Iris pigment epithelial cell (primary cell): ENCODE measurements at regions not wholly inside any gene's neighbourhood (a gene's known extent, or its start where the extent isn't known, plus 50 kb on each side); places are given as distances from the start of the nearest gene placed in this dataset.
"Not testable (repeated sequence)": the region's sequence is repeated elsewhere in the genome, so short reads cannot be mapped to it uniquely, and the experiment has no call there.

Experiments used
- DNase-seq: peaks from one replicate; pipeline ENCODE4 v3.0.0-alpha.2; 2011; ENCODE audit warnings: low read depth

DNA sequence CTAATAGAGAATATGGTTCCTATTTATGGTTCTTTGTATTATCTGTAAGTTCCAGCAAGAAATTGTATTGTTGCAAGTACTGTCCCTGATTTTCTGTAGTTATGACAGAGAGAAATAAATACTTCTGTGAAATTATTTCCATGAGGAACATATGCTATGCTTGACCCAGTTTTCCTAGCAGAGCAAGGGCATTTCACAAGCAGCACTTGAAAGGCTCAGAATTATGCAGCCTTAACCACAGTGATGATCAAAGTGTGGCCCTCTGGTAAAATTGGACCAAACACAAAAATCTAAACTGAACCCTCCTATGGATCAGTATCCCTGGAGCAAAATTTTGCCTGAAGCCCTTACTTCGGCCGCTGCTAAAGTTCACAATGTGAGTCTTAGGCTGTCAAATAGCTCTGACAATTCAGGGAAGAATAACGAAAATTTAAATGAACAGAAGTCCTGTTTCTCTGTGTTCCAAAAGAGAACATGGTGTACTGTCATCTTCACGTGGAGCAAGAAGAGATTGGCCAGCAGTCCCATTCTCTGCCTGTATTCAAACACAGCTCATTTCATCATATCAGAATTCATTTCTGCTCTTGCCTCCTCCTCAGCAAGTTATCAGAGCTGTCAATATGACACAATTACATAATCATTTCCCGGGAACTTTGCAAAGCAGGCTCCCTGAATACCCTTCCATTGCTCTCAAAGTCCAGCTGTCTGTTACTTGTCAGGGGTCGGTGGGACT lies 471.9 kb downstream of the RPS29 start:
- DNase-seq, result no peak

DNA sequence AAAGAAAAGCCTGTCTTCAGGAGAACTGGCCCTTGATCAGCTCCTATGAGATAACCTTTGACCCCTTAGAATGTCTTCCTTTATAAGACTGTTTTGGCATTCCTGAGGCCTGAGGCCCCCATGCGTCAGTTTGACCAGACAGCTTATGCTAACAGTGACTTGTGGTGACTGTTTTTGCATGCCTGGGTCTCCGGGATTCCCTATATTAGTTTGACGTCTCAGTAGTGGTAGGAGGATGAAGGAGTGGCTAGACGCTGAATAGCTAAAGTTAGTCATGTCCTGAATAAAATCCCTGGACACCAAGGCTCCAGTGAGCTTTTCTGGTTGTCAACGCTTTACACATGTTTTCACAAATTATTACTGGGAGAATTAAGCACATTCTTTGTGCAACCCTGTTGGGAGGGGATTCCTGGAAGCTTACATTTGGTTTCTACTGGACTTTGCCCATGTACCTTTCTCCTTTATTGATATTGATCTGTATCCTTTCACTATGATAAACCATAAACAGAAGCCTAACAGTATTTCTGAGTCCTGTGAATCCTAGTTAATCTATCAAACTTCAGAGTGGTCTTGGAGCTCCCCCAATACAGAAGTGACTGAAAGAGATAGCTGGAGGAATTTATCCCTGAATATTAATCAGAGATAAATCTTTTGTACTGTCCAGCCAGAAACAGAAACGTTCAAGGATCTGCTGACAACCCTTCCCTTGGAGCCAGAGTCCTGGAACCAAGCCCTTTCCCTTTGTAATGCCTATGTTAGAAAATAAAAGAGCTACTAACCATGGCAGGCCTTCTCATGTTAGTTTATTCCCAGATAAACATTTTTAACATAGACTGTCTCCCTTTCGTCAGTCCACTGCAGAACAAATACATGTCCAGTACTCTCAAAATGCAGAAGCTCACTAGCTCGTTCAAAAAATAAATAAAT lies 479.2 kb downstream of the RPS29 start:
- peak; percentile 1 for DNase-seq

DNA sequence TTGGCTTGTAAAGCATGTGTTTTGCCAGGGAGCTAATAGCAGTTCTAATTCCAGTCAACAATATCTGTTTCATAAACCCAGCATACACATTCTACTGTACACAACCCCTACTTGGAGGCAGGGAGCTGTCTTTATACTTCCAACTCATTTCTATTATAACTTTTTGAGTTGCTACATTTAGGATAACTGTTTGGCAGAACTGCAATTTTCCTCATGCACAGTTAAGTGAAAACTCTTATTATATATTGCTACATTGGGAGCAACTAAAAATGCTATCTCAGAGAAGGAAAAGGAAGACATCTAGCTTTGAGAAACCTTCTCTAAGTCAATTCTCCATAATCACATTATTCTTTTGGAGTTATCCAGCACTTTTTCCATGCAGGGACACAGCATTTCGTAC lies 480.2 kb downstream of the RPS29 start:
- no peak for DNase-seq

DNA sequence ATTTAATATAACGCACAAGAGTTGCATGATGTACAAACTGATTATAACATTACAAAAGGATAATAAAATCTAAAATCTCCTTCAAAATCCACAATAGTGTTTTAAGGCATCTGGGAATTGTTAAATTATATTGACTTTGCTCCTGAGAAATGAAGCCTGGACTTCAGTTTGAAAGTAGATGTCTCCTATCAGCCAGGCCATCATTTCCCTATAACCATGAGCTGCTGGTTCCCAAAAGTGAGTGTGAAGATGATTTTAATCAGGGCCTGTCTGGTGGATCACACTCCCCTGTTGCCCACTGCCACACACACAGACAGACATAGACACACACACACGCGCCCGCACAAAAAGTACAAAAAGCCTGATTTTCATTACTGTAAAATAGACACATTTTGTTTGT lies 480.7 kb downstream of the RPS29 start:
- no peak for DNase-seq

DNA sequence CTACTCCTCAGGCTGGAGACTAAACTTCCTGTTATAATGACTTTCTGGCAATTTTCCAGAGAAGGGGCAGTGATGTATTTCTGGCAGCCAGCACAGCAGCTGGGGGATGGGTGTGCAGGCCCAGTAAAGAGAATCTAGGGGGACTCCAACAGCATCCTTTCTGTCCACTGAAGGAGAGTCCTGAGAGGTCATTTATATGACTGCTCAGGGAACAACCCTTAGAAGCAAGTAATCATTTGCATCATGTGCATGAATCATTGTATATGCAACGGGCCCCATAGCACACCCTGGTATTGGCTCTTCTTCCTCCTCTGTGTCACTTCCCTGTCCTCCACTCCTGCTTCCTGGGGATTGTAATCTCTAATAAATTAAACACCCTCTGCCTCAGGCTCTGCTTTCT lies 493.8 kb downstream of the RPS29 start:
- no peak for DNase-seq

DNA sequence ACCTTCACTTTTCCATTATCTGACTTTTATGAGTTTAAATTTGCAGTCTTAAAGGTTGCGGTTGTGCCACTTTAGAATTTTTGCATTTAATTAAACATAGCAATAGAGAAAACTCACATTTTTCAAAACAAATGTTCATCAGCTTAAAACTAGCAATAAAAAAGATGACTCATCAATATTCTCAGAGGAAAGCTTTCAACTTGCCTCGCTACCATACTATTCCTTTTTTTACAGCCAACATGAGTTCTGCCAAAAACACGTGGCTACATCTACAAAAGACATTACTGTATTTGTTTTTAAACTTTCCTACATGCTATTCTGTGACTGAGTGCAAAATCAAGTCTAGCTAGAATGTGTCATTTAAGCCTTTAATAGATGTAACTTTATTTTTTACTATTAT lies 497.1 kb downstream of the RPS29 start:
- DNase-seq, result no peak

DNA sequence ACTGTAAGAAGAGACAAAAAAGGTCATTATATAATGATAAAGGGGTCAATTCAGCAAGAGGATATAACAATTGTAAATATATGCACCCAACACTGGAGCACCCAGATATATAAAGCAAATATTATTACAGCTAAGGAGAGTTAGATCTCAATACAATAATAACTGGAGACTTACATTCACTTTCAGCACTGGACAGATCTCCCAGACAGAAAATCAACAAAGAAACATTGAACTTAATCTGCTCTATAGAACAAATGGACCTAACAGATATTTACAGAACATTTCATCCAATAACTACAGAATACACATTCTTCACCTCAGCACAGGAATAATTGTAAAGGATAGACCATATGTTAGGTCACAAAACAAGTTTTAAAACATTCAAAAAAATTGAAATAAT lies 512.9 kb downstream of the RPS29 start:
- not testable (repeated sequence) for DNase-seq

DNA sequence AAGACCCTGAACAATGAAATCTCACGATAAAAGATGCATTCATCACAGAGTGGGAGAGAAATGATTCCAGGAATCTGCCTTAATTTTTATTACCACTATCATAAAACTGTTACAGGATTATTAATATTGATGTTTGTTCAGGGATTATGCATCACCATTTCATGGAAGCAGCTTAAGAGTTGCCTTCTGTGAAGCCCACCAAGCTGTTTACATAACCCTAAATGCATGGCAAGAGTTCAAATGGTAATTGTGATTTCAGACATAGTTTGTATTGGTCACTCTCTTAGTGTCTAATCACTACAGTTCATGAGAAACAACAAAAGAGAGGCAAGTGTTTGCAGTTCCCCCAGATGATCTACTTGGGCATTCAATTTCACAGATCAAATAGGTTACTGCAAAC lies 527.7 kb downstream of the RPS29 start:
- DNase-seq, result no peak

DNA sequence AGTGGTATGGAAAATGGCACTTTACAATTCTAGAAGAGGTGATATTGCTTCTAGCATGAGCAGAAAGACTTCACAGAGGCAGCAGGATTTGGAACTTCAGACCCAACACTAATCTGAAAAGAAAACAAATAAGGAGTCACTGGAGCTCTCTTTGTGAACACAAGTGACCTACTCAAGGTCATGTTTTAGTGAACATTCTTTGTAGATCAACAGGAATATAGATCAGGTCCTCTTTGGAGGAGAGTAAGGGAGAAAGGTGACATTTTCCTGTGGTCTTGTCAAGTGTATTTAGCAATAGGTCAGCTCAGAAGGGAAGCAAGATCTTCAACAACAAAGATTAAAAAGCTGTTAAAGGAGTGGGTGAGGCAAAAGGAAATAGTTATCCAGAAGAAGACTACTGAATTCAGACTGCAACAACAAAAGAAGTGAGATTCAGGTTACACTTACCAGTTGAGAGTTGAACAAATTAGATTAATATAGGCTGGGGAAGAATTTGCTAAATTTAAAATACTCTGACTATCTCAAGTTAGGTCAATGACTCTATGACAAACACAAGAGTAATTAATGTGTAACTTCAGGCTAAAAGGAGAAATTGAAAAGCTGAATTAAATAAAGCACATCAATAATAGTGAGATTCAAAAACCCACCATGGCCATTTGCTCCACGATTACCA lies 528.2 kb downstream of the RPS29 start:
- DNase-seq, result no peak

DNA sequence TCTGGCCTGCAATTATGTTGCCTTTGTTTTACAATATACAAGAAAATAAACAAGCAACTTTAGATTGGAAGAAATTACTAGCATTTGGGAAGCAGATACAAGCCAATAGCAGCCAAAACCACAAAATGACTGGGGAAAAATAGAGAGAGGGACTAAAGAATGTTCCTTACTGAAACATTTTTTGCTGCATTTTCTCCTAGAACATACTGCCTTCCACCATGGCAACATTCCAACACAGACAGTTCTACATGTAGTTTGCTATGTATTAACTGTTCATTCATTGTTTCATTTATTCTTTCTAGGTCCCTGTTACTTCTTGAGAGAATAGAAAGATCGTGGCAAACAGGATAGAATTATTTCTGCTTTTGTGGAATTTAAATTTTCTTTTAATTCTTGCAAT lies 530.2 kb downstream of the RPS29 start:
- DNase-seq, result no peak

DNA sequence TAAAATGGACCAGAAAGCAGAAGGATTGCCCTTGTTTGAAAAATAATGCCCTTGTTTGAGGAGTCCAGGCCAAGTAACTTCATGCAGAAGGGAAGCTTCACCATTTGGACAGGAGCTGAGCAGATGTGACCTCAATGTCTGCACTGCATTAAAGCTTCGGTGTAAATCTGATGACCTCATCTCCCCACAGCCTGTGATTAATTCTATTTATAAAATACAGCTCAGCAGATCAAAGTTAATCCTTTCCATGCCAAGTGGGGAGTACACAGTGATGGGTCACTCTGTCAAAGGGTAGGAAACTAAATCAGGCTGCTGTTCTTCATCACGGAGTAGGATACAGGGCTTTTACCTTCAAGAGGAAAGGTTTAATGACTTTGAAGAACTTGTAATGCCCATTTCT lies 533.7 kb downstream of the RPS29 start:
- DNase-seq, result peak; percentile 5

DNA sequence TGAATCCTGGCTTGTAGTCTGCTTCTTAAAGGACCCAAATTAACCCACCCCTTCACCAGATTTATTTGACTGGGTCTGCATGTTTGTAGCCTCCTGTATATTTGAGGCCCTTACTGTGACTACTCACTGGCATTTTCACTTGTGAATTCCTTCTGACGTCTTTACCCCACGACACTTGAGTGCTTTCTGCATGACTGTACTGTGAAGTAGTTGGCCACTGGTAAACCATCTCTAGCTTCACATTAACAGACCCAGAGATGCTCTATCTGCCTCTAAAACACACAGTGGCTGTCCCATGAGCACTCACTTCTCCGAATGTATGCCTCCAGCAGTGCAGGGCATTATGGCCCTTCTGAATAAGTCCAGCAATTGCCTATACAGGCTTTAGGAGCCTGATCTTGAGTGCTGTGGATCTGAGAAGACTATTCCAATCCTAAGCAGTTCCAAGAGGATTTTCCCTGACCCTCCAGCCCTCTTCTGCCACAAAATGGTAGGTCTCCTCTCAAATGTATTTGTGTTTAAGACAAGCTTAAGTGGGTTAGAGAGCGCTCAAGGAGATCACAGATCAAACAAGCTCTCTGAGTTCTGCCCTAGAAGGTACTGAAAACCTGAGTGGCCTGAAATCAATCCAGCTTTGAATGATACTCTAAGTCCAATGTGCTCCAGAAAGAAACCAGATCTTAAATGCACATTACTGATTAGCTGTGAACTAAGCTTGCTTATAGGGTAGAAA lies 534.7 kb downstream of the RPS29 start:
- peak; percentile 1 for DNase-seq

DNA sequence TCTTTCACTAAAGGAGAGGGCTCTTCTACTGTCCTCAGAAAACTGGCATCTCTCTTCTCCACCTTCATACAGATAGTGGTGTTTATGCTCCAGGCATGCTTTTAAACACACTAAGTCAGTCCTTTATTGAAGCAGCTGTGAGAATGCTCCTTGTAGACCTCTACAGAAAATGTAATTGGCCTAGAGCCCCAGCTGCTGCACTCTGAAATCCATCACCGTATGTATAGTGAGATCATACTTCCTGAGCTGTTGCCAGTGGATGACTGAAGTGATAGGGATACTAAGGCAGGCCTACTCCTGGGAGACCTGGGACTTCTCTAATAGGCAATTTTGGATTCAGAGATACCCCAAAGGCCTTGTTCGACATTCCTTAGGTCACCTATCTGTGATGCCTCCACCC lies 535.4 kb downstream of the RPS29 start:
- no peak for DNase-seq

DNA sequence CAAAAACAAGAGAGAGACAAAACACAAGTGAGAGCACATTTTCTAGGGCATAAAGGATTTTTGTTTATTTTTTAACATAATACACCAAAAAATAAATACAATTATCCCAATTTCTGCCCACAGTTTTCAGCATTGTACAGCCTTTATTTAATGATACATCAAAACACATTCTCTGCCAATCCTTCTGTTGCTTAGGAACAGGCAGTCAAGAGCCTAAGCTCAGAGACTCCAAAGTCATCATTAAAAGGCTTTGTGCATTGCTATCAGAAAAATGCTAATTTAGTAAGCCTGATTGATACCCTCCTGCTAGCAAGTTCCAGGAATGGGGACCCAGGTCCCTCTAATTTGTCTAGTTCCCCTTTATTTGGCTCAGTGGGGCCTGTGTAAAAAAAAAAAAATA lies 536.5 kb downstream of the RPS29 start:
- DNase-seq, result no peak

DNA sequence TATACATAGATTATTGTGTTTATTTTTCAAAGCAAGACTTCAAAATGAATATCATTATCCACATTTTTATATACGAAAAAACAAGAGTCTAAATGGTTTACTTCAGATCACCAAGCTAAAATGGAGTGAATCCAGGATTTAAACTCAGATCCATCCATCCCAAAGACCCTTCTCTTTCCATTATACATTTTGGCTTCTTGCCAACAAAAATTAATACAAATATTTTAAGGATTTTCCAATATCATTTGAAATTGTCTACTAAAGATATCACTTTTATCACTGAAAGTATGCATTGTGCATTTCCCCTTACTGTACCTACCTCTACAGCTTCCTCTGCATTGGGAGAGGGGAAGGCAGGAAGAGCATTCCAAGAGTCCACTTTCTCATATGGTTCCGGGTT lies 541.2 kb downstream of the RPS29 start:
- no peak for DNase-seq

DNA sequence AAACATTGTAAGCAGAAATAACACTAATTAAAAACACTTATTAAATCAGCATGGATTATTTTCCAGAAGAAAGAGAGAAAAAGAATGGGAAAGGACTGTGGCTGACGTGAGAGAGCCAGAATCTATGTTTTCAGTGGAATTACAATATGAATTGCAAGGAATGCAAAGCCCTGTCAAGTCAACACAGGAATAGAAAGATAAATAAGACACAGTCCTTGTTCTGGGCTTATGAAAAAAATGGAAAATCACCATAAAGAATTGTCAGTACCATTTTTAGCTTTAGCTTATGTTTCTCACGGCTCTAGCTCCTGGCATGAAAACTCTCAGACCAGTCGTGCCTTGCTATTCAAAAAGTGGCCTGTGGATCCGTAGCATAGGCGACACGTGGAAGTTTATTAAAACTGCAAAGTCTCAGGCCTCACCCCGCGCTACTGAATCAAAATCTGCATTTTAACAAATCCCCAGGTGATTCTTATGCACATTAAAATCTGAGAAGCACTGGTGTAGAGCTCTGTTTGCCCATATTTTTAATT lies 549.1 kb downstream of the RPS29 start:
- DNase-seq, result no peak

DNA sequence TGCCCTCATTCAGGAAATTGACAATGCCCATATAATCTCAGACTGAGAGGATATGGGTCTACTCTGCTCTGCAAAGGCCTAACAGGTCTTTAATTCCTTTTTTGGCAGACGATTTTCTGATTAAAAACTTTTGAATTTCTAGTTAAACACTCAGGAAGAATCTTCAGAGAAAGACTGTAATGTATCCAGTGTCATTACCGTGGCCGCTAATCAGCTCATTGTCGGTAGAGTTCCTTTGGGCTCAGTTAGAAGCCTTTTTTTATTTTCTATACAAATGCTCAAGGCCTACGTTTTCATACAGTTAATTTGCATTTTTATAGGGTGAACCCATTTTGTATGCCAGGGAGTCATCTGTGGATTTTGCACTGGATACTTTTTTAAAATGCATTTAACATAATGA lies 549.9 kb downstream of the RPS29 start:
- no peak for DNase-seq

DNA sequence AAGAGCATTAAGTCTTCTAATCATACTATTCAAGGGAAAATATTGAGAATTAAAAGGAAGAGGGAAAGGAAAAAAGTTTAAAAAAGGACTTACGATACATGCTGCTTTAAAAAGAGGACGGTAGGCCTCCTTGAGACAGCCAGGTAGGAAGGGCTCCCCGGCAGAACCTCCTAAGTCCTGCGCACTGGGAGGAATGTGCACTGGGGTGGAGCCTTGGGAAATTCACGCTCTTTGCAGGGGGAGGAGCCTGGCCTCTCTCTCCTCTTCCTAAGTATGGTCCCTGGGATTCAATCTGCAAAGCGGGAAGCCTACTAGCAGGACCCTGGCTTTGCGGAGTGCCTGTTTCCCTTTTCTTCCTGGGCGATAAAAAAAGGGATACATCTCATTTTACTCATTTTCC lies 553.0 kb downstream of the RPS29 start:
- DNase-seq, result no peak

DNA sequence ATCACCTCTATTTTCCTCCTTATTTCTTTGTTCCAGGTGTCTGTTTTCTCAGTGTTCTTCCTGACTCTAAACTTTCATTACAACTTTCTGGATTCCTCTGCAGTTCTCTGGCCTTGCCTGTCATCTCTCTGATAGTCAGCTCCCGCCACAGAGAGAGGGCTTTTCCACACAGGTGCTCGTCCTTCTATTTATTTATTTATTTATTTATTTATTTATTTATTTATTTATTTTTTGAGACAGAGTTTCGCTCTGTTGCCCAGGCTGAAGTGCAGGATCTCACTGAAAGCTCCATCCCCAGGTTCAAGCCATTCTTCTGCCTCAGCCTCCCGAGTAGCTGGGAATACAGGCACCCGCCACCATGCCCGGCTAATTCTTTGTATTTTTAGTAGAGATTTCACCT lies 554.5 kb downstream of the RPS29 start:
- DNase-seq, result not testable (repeated sequence)

DNA sequence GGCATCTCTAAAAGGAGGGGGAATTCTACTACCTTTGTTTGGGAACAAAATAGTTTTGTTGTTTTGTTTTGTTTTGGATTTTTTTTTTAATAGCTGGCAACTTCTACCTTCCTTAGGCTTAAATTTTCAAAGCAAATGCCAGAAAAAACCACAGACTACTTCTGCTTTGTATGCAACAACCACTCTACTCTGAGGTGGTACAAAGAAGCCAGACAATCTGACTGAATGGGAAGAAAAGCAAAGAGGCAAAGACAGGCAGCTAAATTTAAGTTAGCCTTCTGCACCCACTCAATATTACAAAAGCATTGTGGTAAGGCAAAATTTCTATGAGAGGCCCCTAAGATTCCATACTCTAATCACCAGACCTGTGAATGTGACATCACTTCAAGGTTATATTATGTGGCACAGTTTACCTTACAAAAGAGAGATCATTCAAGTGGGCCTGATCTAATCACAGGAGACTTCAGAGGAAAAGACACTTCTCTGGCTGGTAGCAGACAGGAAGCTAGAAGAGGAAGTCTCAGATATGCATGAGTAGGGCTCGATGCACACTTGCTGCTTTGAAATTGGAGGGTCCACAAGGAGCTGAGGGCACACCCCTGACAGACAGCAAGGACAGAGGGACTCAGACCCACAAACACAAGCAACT lies 566.6 kb downstream of the RPS29 start:
- no peak for DNase-seq

DNA sequence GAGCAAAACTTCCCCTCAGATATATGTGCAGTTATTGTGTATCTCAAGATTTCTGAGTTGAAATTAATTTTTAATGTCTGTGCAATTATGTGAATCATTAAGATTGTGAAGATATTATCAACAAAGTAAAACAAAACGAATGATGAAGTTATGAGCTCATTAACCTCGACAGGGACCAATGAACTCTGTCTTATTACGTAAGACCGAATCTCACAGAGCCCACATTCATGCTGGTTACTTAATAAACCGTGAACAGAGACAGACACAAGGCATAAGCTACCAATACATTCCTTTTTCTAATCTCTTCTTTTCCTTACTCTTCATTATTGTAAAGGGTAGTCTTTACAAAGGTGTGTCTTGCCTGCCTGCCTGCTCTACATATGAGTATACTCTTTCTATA lies 568.7 kb downstream of the RPS29 start:
- no peak for DNase-seq
